Upper lobe of left lung (tissue), 6 donors: ENCODE measurements at regions not wholly inside any gene's neighbourhood (a gene's known extent, or its start where the extent isn't known, plus 50 kb on each side); places are given as distances from the start of the nearest gene placed in this dataset.
"Not testable (repeated sequence)": the region's sequence is repeated elsewhere in the genome, so short reads cannot be mapped to it uniquely, and the experiment has no call there.

ENCODE experiments used
- ATAC-seq, 2 donors: fragments of 200-7000 bp; cut with Tn5 transposase; one replicate each; pipeline ENCODE4 v1.9.1; 2022; ENCODE audit warnings: mild to moderate bottlenecking in 2 of 2, moderate library complexity in 2 of 2; ENCODE audit not compliant: low FRiP score in 2 of 2
- DNase-seq, 2 donors: peaks; one replicate each; pipeline ENCODE4 v3.0.0-alpha.2; 2019 to 2020
- H3K27ac ChIP-seq, 4 donors: fragments of 200-600 bp; sonication (generic); one replicate each; pipeline ENCODE4 v1.5.1; 2016 to 2019
- H3K27me3 ChIP-seq, 4 donors: fragments of 200-600 bp; sonication (generic); one replicate each; pipeline ENCODE4 v1.5.1; 2017 to 2019
- H3K36me3 ChIP-seq, 4 donors: fragments of 200-600 bp; sonication (generic); one replicate each; pipeline ENCODE4 v1.5.1; 2016 to 2019
- H3K4me1 ChIP-seq, 4 donors: fragments of 200-600 bp; sonication (generic); one replicate each; pipeline ENCODE4 v1.5.1; 2018 to 2019
- H3K4me3 ChIP-seq, 4 donors: fragments of 200-600 bp; sonication (generic); one replicate each; pipeline ENCODE4 v1.5.1; 2017 to 2019; ENCODE audit warnings: mild to moderate bottlenecking in 2 of 4, moderate library complexity in 1 of 4
- H3K9me3 ChIP-seq, 4 donors: fragments of 200-600 bp; sonication (generic); one replicate each; pipeline ENCODE4 v1.5.1; 2018 to 2019
- EP300 ChIP-seq, 4 donors: sonication (generic); formaldehyde crosslinking; IDR thresholded peaks; one replicate each; pipeline ENCODE4 v1.5.1; 2017; ENCODE audit warnings: antibody characterized with exemption in 4 of 4, control low read depth in 2 of 4
- POLR2A ChIP-seq, 4 donors: fragments of 450-650 bp; IDR thresholded peaks; one replicate each; pipeline ENCODE4 v1.5.1; 2016 to 2017; ENCODE audit warnings: antibody characterized with exemption in 4 of 4, mild to moderate bottlenecking in 2 of 4
- POLR2AphosphoS5 ChIP-seq, 2 donors: sonication (generic); formaldehyde crosslinking; IDR thresholded peaks; one replicate each; pipeline ENCODE4 v1.5.1; 2017; ENCODE audit warnings: antibody characterized with exemption in 2 of 2
- WGBS, 2 donors: methylation state at CpG; one replicate each; pipeline ENCODE4 v1.1.5; 2017 to 2018; 5-methylcytosine and 5-hydroxymethylcytosine counted together
- TF ChIP-seq, protein P1 (sequence below), 6 experiments: fragments of 450-650 bp in 4 of 6; fragments of 200-600 bp in 2 of 6; sonication (generic) in 2 of 6; IDR thresholded peaks; one replicate each; pipeline ENCODE4 v1.5.1; 2016 to 2019; ENCODE audit warnings: antibody characterized with exemption in 6 of 6
- donor health status: DM: no; HTN: no; CAD: no; lungs with moderate emphysema.
- donor health status: DM: no; HTN: yes; CAD: no; lungs with severe emphysema.

- Histone ChIP-seq H3K4me1 (no peaks in the 10 kb centered on the region), H3K4me3 (no peak overlapping the region), H3K9me3 (no peaks in the 10 kb centered on the region), H3K27me3 (no peaks in the 10 kb centered on the region), H3K36me3 (no peaks in the 10 kb centered on the region), H3K27ac (no peak overlapping the region)
- ATAC-seq (no peak), DNase-seq (no peak)
- no peak for TF ChIP-seq POLR2A (IDR thresholded peaks at IDR 0.05)
- no peak for TF ChIP-seq EP300 (IDR thresholded peaks at IDR 0.05)
- TF ChIP-seq, protein P1, sequence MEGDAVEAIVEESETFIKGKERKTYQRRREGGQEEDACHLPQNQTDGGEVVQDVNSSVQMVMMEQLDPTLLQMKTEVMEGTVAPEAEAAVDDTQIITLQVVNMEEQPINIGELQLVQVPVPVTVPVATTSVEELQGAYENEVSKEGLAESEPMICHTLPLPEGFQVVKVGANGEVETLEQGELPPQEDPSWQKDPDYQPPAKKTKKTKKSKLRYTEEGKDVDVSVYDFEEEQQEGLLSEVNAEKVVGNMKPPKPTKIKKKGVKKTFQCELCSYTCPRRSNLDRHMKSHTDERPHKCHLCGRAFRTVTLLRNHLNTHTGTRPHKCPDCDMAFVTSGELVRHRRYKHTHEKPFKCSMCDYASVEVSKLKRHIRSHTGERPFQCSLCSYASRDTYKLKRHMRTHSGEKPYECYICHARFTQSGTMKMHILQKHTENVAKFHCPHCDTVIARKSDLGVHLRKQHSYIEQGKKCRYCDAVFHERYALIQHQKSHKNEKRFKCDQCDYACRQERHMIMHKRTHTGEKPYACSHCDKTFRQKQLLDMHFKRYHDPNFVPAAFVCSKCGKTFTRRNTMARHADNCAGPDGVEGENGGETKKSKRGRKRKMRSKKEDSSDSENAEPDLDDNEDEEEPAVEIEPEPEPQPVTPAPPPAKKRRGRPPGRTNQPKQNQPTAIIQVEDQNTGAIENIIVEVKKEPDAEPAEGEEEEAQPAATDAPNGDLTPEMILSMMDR (IDR thresholded peaks at IDR 0.05) = no peak
- TF ChIP-seq POLR2AphosphoS5 (IDR thresholded peaks at IDR 0.05) = no peak
Measured at GRCh38 chr2:224173210-224173609, 134.1 kb upstream of the SERPINE2 start.

DNA sequence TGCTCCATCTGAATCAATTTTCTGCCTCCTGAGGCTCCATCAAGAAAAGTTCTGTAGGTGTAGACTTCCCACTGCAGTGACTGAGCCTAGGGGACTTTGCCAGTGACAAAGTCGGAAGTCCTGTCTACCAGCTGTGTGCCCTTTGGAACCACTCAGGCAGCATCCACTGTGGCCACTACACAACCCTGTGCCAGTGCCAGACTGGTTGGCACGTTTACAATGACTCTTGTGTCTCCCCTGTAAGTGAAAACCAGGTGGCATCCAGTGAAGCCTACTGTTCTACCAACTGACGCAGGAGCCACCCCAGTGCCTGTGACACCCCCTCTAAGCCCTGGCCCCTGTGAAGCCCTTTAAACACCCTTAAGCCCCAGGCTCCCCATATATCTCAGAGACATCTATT, 132.1 kb upstream of the SERPINE2 start:
- Histone ChIP-seq H3K27me3 (no peaks in the 10 kb centered on the region), H3K27ac (no peak overlapping the region), H3K4me3 (no peak overlapping the region), H3K9me3 (no peaks in the 10 kb centered on the region), H3K36me3 (no peaks in the 10 kb centered on the region), H3K4me1 (no peaks in the 10 kb centered on the region)
- 61 to 73% methylated on average over 2 to 3 of the region's 3 CpGs for WGBS, 2 donors
- peak in 1 of 2 donors; percentile 26 for ATAC-seq
- TF ChIP-seq EP300 (IDR thresholded peaks at IDR 0.05) = no peak
- TF ChIP-seq POLR2AphosphoS5 (IDR thresholded peaks at IDR 0.05) = no peak
- TF ChIP-seq POLR2A (IDR thresholded peaks at IDR 0.05) = no peak
- TF ChIP-seq, protein P1 (IDR thresholded peaks at IDR 0.05) = no peak
- no peak for DNase-seq

DNA sequence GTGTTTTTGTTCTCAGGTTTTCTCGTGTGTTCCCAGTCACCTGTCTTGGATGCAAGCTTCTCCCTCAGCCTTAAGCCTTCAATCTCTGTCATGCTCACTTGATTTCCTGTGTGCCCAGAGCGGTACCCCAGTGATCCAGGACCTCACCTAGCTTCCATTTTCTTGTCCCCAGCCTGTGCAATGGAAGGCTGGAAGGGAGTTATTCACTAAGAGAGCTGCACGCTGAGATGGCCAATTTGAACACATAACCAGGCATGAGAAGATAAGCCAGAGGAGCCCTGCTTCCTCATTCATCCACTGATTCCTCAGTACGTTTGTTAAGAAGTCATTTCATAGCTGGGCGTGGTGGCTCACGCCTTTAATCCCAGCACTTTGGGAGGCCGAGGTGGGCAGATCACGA, 130.8 kb upstream of the SERPINE2 start:
- Histone ChIP-seq H3K36me3 (no peaks in the 10 kb centered on the region), H3K27ac (no peak overlapping the region), H3K9me3 (no peaks in the 10 kb centered on the region), H3K27me3 (no peaks in the 10 kb centered on the region), H3K4me1 (no peaks in the 10 kb centered on the region), H3K4me3 (no peak overlapping the region)
- DNase-seq = no peak
- TF ChIP-seq, protein P1 (IDR thresholded peaks at IDR 0.05) = no peak
- TF ChIP-seq POLR2A (IDR thresholded peaks at IDR 0.05) (no peak), POLR2AphosphoS5 (IDR thresholded peaks at IDR 0.05) (no peak), EP300 (IDR thresholded peaks at IDR 0.05) (no peak)
- WGBS, 2 donors = 80 to 85% methylated on average over 8 of the region's 8 CpGs
- no peak for ATAC-seq

GRCh38 chr2:224167781-224168180, 128.7 kb upstream of the SERPINE2 start:
- ATAC-seq, H3K4me3 ChIP-seq, H3K27ac ChIP-seq, H3K27me3 ChIP-seq, H3K36me3 ChIP-seq, DNase-seq, H3K9me3 ChIP-seq, H3K4me1 ChIP-seq: not testable (repeated sequence)

- no peaks in the 10 kb centered on the region for H3K27me3 ChIP-seq
- H3K9me3 ChIP-seq = no peaks in the 10 kb centered on the region
- no peak overlapping the region for H3K4me3 ChIP-seq
- no peaks in the 10 kb centered on the region for H3K4me1 ChIP-seq
- ATAC-seq (no peak), DNase-seq (no peak)
- no peaks in the 10 kb centered on the region for H3K36me3 ChIP-seq
- no peak overlapping the region for H3K27ac ChIP-seq
- 79 to 90% methylated on average over 2 of the region's 2 CpGs for WGBS, 2 donors
- TF ChIP-seq POLR2A (IDR thresholded peaks at IDR 0.05) = no peak
- TF ChIP-seq, protein P1 (IDR thresholded peaks at IDR 0.05) = no peak
- no peak for TF ChIP-seq POLR2AphosphoS5 (IDR thresholded peaks at IDR 0.05)
- no peak for TF ChIP-seq EP300 (IDR thresholded peaks at IDR 0.05)
Measured at GRCh38 chr2:224166654-224167053, 127.6 kb upstream of the SERPINE2 start.
